H1 (cell line): ENCODE measurements at regions not wholly inside any gene's neighbourhood (a gene's known extent, or its start where the extent isn't known, plus 50 kb on each side); places are given as distances from the start of the nearest gene placed in this dataset.
"Not testable (repeated sequence)": the region's sequence is repeated elsewhere in the genome, so short reads cannot be mapped to it uniquely, and the experiment has no call there.

Experiments
- CTCF ChIA-PET: fragments of 300-600 bp; sonication (Branson Sonifier 250); formaldehyde crosslinking; loops from one replicate; lab custom pipeline; 2021; ENCODE audit not compliant: partially characterized antibody; lab: Charles Lee
- POLR2A ChIA-PET: fragments of 300-600 bp; sonication (Branson Sonifier 250); formaldehyde crosslinking; loops from one replicate; lab custom pipeline; 2021; ENCODE audit warnings: inconsistent platforms; ENCODE audit not compliant: partially characterized antibody; lab: Charles Lee
- DNase-seq, 2 experiments: peaks; one replicate each; pipeline versions ENCODE4 v3.0.0 to v3.0.0-alpha.2; 2010 to 2022; ENCODE audit warnings: low spot score in 2 of 2, low read depth in 1 of 2, mixed read lengths in 1 of 2
- FAIRE-seq: peaks from 2 replicates; lab custom pipeline; 2011; peaks lifted over from hg19 to GRCh38; lab: Jason Lieb, UNC
- H2AFZ ChIP-seq: 2 replicates; pipeline ENCODE4 v1.8.1; 2012; ENCODE audit warnings: low read length, inconsistent platforms
- H2AK5ac ChIP-seq: 2 replicates; pipeline ENCODE4 v1.6.1; 2013; ENCODE audit warnings: low read depth, low read length
- H2BK120ac ChIP-seq: replicated peaks from 2 replicates; pipeline ENCODE3; 2013; ENCODE audit warnings: low read depth, low read length, inconsistent platforms
- H2BK12ac ChIP-seq: 2 replicates; pipeline ENCODE4 v1.6.1; 2013; ENCODE audit warnings: low read depth, low read length
- H2BK15ac ChIP-seq: 2 replicates; pipeline ENCODE4 v1.6.1; 2013; ENCODE audit warnings: low read length
- H2BK20ac ChIP-seq: 2 replicates; pipeline ENCODE4 v1.6.1; 2013; ENCODE audit warnings: low read length
- H2BK5ac ChIP-seq: 2 replicates; pipeline ENCODE4 v1.6.1; 2013; ENCODE audit warnings: low read depth, low read length
- H3K14ac ChIP-seq: 2 replicates; pipeline ENCODE4 v1.6.1; 2013; ENCODE audit warnings: inconsistent platforms; ENCODE audit not compliant: insufficient read length
- H3K18ac ChIP-seq: 2 replicates; pipeline ENCODE4 v1.6.1; 2013; ENCODE audit warnings: low read length; ENCODE audit errors: extremely low read depth
- H3K23ac ChIP-seq: 2 replicates; pipeline ENCODE4 v1.6.1; 2013; ENCODE audit warnings: inconsistent platforms; ENCODE audit not compliant: insufficient read length
- H3K23me2 ChIP-seq: 2 replicates; pipeline ENCODE4 v1.6.1; 2013; ENCODE audit warnings: low read depth, low read length
- H3K27ac ChIP-seq: 2 replicates; pipeline ENCODE4 v1.6.1; 2011; ENCODE audit warnings: low read depth, low read length, inconsistent platforms
- H3K27me3 ChIP-seq, 4 experiments: replicated peaks in 1 of 4; 1 replicate in 1 of 4; 2 replicates in 3 of 4; pipeline versions ENCODE4 v1.6.1 to v1.8.1; 2011 to 2013; ENCODE audit warnings: low read length in 3 of 4, mild to moderate bottlenecking in 3 of 4, inconsistent platforms in 2 of 4, mixed read lengths in 2 of 4, moderate library complexity in 1 of 4; ENCODE audit not compliant: control insufficient read depth in 3 of 4, insufficient read depth in 3 of 4; ENCODE audit errors: extremely low read depth in 1 of 4
- H3K36me3 ChIP-seq, 4 experiments: 2 replicates each; pipeline versions ENCODE4 v1.6.1 to v1.8.1; 2011 to 2013; ENCODE audit warnings: mild to moderate bottlenecking in 4 of 4, low read length in 3 of 4, moderate library complexity in 2 of 4, control low read depth in 1 of 4, inconsistent platforms in 1 of 4; ENCODE audit not compliant: insufficient read depth in 4 of 4, control insufficient read depth in 2 of 4
- H3K4ac ChIP-seq: replicated peaks from 2 replicates; pipeline ENCODE3; 2013; ENCODE audit warnings: low read length, low read depth, mixed read lengths, inconsistent platforms; ENCODE audit not compliant: insufficient read length
- H3K4me1 ChIP-seq, 4 experiments: replicated peaks in 1 of 4; 1 replicate in 1 of 4; 2 replicates in 3 of 4; pipeline versions ENCODE4 v1.6.1 to v1.8.1; 2011 to 2013; ENCODE audit warnings: low read length in 3 of 4, inconsistent platforms in 2 of 4, mixed read lengths in 1 of 4; ENCODE audit not compliant: insufficient read depth in 4 of 4, control insufficient read depth in 3 of 4
- H3K4me2 ChIP-seq, 2 experiments: 2 replicates each; pipeline versions ENCODE4 v1.6.1 to v1.8.1; 2011 to 2013; ENCODE audit warnings: low read depth in 2 of 2, low read length in 2 of 2, control low read depth in 1 of 2, inconsistent platforms in 1 of 2, mild to moderate bottlenecking in 1 of 2; ENCODE audit not compliant: insufficient read depth in 1 of 2
- H3K4me3 ChIP-seq, 4 experiments: fragments of 200-600, 300-600 bp in 1 of 4; sonication (generic), shearing (Covaris generic), sonication (Bioruptor Twin) in 1 of 4; 2 replicates each; pipeline versions ENCODE4 v1.5.1 to v1.8.1; 2011 to 2016; ENCODE audit warnings: low read length in 4 of 4, low read depth in 3 of 4, control low read depth in 2 of 4, inconsistent platforms in 2 of 4, mild to moderate bottlenecking in 2 of 4, mixed read lengths in 1 of 4, moderate library complexity in 1 of 4; ENCODE audit not compliant: insufficient read depth in 2 of 4; ENCODE audit errors: extremely low read depth in 1 of 4
- H3K56ac ChIP-seq: replicated peaks from 2 replicates; pipeline ENCODE3; 2013; ENCODE audit warnings: low read depth, mild to moderate bottlenecking, mixed read lengths, low read length, inconsistent platforms; ENCODE audit not compliant: insufficient read length
- H3K79me1 ChIP-seq: 2 replicates; pipeline ENCODE4 v1.6.1; 2013; ENCODE audit warnings: low read depth, low read length, control low read depth
- H3K79me2 ChIP-seq, 2 experiments: 2 replicates each; pipeline versions ENCODE4 v1.6.1 to v1.8.1; 2012 to 2013; ENCODE audit warnings: low read length in 2 of 2, mild to moderate bottlenecking in 2 of 2, inconsistent platforms in 1 of 2; ENCODE audit not compliant: insufficient read depth in 2 of 2, control insufficient read depth in 1 of 2
- H3K9ac ChIP-seq, 4 experiments: replicated peaks in 1 of 4; 1 replicate in 1 of 4; 2 replicates in 3 of 4; pipeline versions ENCODE4 v1.6.1 to v1.8.1; 2011 to 2013; ENCODE audit warnings: low read depth in 3 of 4, low read length in 3 of 4, control low read depth in 2 of 4, mild to moderate bottlenecking in 2 of 4, moderate library complexity in 2 of 4, inconsistent platforms in 1 of 4; ENCODE audit errors: extremely low read depth in 1 of 4
- H3K9me3 ChIP-seq, 2 experiments: 2 replicates each; pipeline versions ENCODE4 v1.6.1 to v1.8.1; 2012 to 2013; ENCODE audit warnings: mild to moderate bottlenecking in 2 of 2, moderate library complexity in 2 of 2, control low read depth in 1 of 2, inconsistent platforms in 1 of 2, low read depth in 1 of 2, low read length in 1 of 2, mixed read lengths in 1 of 2; ENCODE audit not compliant: insufficient read depth in 2 of 2
- H4K20me1 ChIP-seq, 2 experiments: replicated peaks in 1 of 2; 2 replicates each; pipeline versions ENCODE3 to v1.8.1; 2011 to 2013; ENCODE audit warnings: inconsistent platforms in 2 of 2, low read length in 2 of 2, mild to moderate bottlenecking in 1 of 2; ENCODE audit not compliant: insufficient read depth in 2 of 2, control insufficient read depth in 1 of 2
- H4K5ac ChIP-seq: 2 replicates; pipeline ENCODE4 v1.6.1; 2013; ENCODE audit warnings: low read length, low read depth, mixed read lengths, inconsistent platforms; ENCODE audit not compliant: insufficient read length
- H4K8ac ChIP-seq: 2 replicates; pipeline ENCODE4 v1.8.0; 2013; ENCODE audit warnings: mild to moderate bottlenecking, moderate library complexity, low read length, inconsistent platforms; ENCODE audit not compliant: insufficient read depth; ENCODE audit errors: extremely low read depth
- H4K91ac ChIP-seq: replicated peaks from 2 replicates; pipeline ENCODE3; 2013; ENCODE audit warnings: low read length, mixed read lengths, inconsistent platforms; ENCODE audit not compliant: insufficient read length
- WGBS, 2 experiments: shearing (Covaris generic) in 1 of 2; methylation state at CpG; one replicate each; pipeline versions ENCODE4 v1.1.6 to v1.1.7; 2013 to 2015; ENCODE audit warnings: low lambda C conversion rate in 2 of 2, mixed read lengths in 2 of 2, inconsistent platforms in 1 of 2, low coverage in 1 of 2, missing lambda C conversion rate in 1 of 2; ENCODE audit not compliant: insufficient replicate concordance in 2 of 2, insufficient coverage in 1 of 2, insufficient read length in 1 of 2; ENCODE audit errors: extremely low coverage in 1 of 2, missing lambda C conversion rate in 1 of 2; 5-methylcytosine and 5-hydroxymethylcytosine counted together

- H3K79me1 ChIP-seq, H3K14ac ChIP-seq, H3K23ac ChIP-seq, H3K4me1 ChIP-seq, H3K27ac ChIP-seq, H3K4me2 ChIP-seq, H3K36me3 ChIP-seq, H3K56ac ChIP-seq, H3K4ac ChIP-seq, H2BK12ac ChIP-seq, H2BK5ac ChIP-seq, POLR2A ChIA-PET, H2BK20ac ChIP-seq, H3K27me3 ChIP-seq, H2AK5ac ChIP-seq, H3K9me3 ChIP-seq, FAIRE-seq, H4K8ac ChIP-seq, H4K91ac ChIP-seq, DNase-seq, H4K20me1 ChIP-seq, H2BK120ac ChIP-seq, CTCF ChIA-PET, H3K9ac ChIP-seq, H4K5ac ChIP-seq, H3K79me2 ChIP-seq, H3K18ac ChIP-seq, H3K23me2 ChIP-seq, H3K4me3 ChIP-seq, H2BK15ac ChIP-seq: not testable (repeated sequence)
- 83% methylated on average over 19 of the region's 19 CpGs; no CpG with 5 or more reads in 1 of the 2 experiments for WGBS, 2 experiments
- 0 out of 2 replicates have a peak overlapping the region, but pooled peaks have one; percentile 8 for H2AFZ ChIP-seq
Measured at GRCh38 chr7:12931465-12931864, 244.0 kb downstream of the ARL4A start.
